ENCODE measurements at regions not wholly inside any gene's neighbourhood (a gene's known extent, or its start where the extent isn't known, plus 50 kb on each side); places are given as distances from the start of the nearest gene placed in this dataset.

GRCh38 chr2:133957724-133958480 lies 296.0 kb upstream of the MGAT5 start:
- H3K4me3 ChIP-seq (replicated peaks in 1 of 3), result no peak overlapping the region
- H3K9me3 ChIP-seq, result no peaks in the 10 kb centered on the region
- no peak overlapping the region for H3K27ac ChIP-seq
- 57 to 61% methylated on average over 6 of the region's 6 CpGs for WGBS, 2 donors
- intact Hi-C loops (cut with DNase I), result no loop called here
- no peaks in the 10 kb centered on the region for H3K36me3 ChIP-seq
- TF ChIP-seq POLR2A (IDR thresholded peaks at IDR 0.05) (no peak), CTCF (IDR thresholded peaks at IDR 0.05) (no peak)
- DNase-seq, result peak in 1 of 2 donors; percentile 5
- H3K4me1 ChIP-seq, result no peaks in the 10 kb centered on the region
- H3K27me3 ChIP-seq, result no peaks in the 10 kb centered on the region

- no peak for DNase-seq
- TF ChIP-seq POLR2A (IDR thresholded peaks at IDR 0.05) (no peak), CTCF (IDR thresholded peaks at IDR 0.05) (no peak)
- intact Hi-C loops (cut with DNase I), result no loop called here
- no peaks in the 10 kb centered on the region for H3K4me1 ChIP-seq
- no peaks in the 10 kb centered on the region for H3K9me3 ChIP-seq
- 71 to 76% methylated on average over 1 of the region's 1 CpG for WGBS, 2 donors
- H3K27ac ChIP-seq, result no peak overlapping the region
- H3K27me3 ChIP-seq, result no peaks in the 10 kb centered on the region
- no peak overlapping the region for H3K4me3 ChIP-seq (replicated peaks in 1 of 3)
- no peaks in the 10 kb centered on the region for H3K36me3 ChIP-seq
These were observed 294.8 kb upstream of the MGAT5 start for GRCh38 chr2:133959066-133959465.

GRCh38 chr2:133966720-133967304 lies 287.1 kb upstream of the MGAT5 start:
- H3K27ac ChIP-seq, result no peak overlapping the region
- intact Hi-C loops (cut with DNase I), result no loop called here
- no peaks in the 10 kb centered on the region for H3K9me3 ChIP-seq
- 73% methylated on average over 4 of the region's 4 CpGs for WGBS, 2 donors
- no peaks in the 10 kb centered on the region for H3K36me3 ChIP-seq
- H3K4me1 ChIP-seq, result no peaks in the 10 kb centered on the region
- TF ChIP-seq POLR2A (IDR thresholded peaks at IDR 0.05) (no peak), CTCF (IDR thresholded peaks at IDR 0.05) (no peak)
- H3K4me3 ChIP-seq (replicated peaks in 1 of 3), result no peak overlapping the region
- no peak for DNase-seq
- no peaks in the 10 kb centered on the region for H3K27me3 ChIP-seq

GRCh38 chr2:133967326-133967725 lies 286.5 kb upstream of the MGAT5 start:
- Histone ChIP-seq H3K36me3 (no peaks in the 10 kb centered on the region), H3K27me3 (no peaks in the 10 kb centered on the region), H3K4me3 (replicated peaks in 1 of 3) (no peak overlapping the region), H3K4me1 (no peaks in the 10 kb centered on the region), H3K27ac (no peak overlapping the region), H3K9me3 (no peaks in the 10 kb centered on the region)
- intact Hi-C loops (cut with DNase I), result no loop called here
- TF ChIP-seq CTCF (IDR thresholded peaks at IDR 0.05) (no peak), POLR2A (IDR thresholded peaks at IDR 0.05) (no peak)
- WGBS, 2 donors, result 68% methylated on average over 4 of the region's 4 CpGs
- no peak for DNase-seq

GRCh38 chr2:133968446-133968845 lies 285.4 kb upstream of the MGAT5 start:
- no peak overlapping the region for H3K27ac ChIP-seq
- no peak overlapping the region for H3K4me3 ChIP-seq (replicated peaks in 1 of 3)
- intact Hi-C loops (cut with DNase I), result no loop called here
- H3K27me3 ChIP-seq, result no peaks in the 10 kb centered on the region
- 89% methylated on average over 3 of the region's 3 CpGs for WGBS, 2 donors
- no peaks in the 10 kb centered on the region for H3K4me1 ChIP-seq
- H3K36me3 ChIP-seq, result no peaks in the 10 kb centered on the region
- DNase-seq, result no peak
- TF ChIP-seq CTCF (IDR thresholded peaks at IDR 0.05), result no peak
- TF ChIP-seq POLR2A (IDR thresholded peaks at IDR 0.05), result no peak
- H3K9me3 ChIP-seq, result no peaks in the 10 kb centered on the region
